ENCODE measurements at regions not wholly inside any gene's neighbourhood (a gene's known extent, or its start where the extent isn't known, plus 50 kb on each side); places are given as distances from the start of the nearest gene placed in this dataset.
A peak's percentile ranks its signal among the peaks of the same experiment; 100 is the strongest.

GRCh38 chr2:18980786-18981430 lies 377.5 kb downstream of the OSR1 start:
- no peak for DNase-seq (ENCODE audit: low read depth)
- no peak for TF ChIP-seq CTCF (IDR thresholded peaks at IDR 0.05; ENCODE audit: insufficient read depth, low read depth, low read length, missing control alignments)
- H3K4me3 ChIP-seq (ENCODE audit: low read depth, low read length): no peak overlapping the region

- DNase-seq (ENCODE audit: low read depth): no peak
- H3K4me3 ChIP-seq (ENCODE audit: low read depth, low read length): no peak overlapping the region
- no peak for TF ChIP-seq CTCF (IDR thresholded peaks at IDR 0.05; ENCODE audit: insufficient read depth, low read depth, low read length, missing control alignments)
These were observed 378.2 kb downstream of the OSR1 start for GRCh38 chr2:18980104-18980785.

- H3K4me3 ChIP-seq (ENCODE audit: low read depth, low read length): no peak overlapping the region
- no peak for DNase-seq (ENCODE audit: low read depth)
- TF ChIP-seq CTCF (IDR thresholded peaks at IDR 0.05; ENCODE audit: insufficient read depth, low read depth, low read length, missing control alignments): no peak
These were observed 381.0 kb downstream of the OSR1 start for GRCh38 chr2:18977409-18977808.

- TF ChIP-seq CTCF (IDR thresholded peaks at IDR 0.05; ENCODE audit: insufficient read depth, low read depth, low read length, missing control alignments): no peak
- no peak overlapping the region for H3K4me3 ChIP-seq (ENCODE audit: low read depth, low read length)
- DNase-seq (ENCODE audit: low read depth): peak; percentile 57
These were observed 382.1 kb downstream of the OSR1 start for GRCh38 chr2:18976168-18976961.

GRCh38 chr2:18975506-18976167 lies 382.8 kb downstream of the OSR1 start:
- no peak overlapping the region for H3K4me3 ChIP-seq (ENCODE audit: low read depth, low read length)
- TF ChIP-seq CTCF (IDR thresholded peaks at IDR 0.05; ENCODE audit: insufficient read depth, low read depth, low read length, missing control alignments): no peak
- DNase-seq (ENCODE audit: low read depth): no peak

- no peak for TF ChIP-seq CTCF (IDR thresholded peaks at IDR 0.05; ENCODE audit: insufficient read depth, low read depth, low read length, missing control alignments)
- no peak overlapping the region for H3K4me3 ChIP-seq (ENCODE audit: low read depth, low read length)
- no peak for DNase-seq (ENCODE audit: low read depth)
These were observed 382.3 kb upstream of the NT5C1B start for GRCh38 chr2:18971628-18972027.
